Liver (tissue), 8 donors: ENCODE measurements at regions not wholly inside any gene's neighbourhood (a gene's known extent, or its start where the extent isn't known, plus 50 kb on each side); places are given as distances from the start of the nearest gene placed in this dataset.

Experiments used
- DNase-seq: peaks from one replicate; pipeline ENCODE4 v3.0.0-alpha.2; 2017; ENCODE audit warnings: low spot score
- H3K27ac ChIP-seq, 2 donors: one replicate each; pipeline ENCODE4 v1.7.0; 2013; ENCODE audit warnings: inconsistent platforms in 2 of 2, low read length in 2 of 2, control low read depth in 1 of 2, low read depth in 1 of 2, mild to moderate bottlenecking in 1 of 2
- H3K27me3 ChIP-seq, 4 donors: one replicate each; pipeline versions ENCODE4 v1.6.1 to v1.7.0; 2013; ENCODE audit warnings: low read length in 3 of 4, inconsistent platforms in 1 of 4, mild to moderate bottlenecking in 1 of 4, moderate library complexity in 1 of 4; ENCODE audit not compliant: control insufficient read depth in 4 of 4, insufficient read depth in 4 of 4
- H3K36me3 ChIP-seq, 4 donors: one replicate each; pipeline versions ENCODE4 v1.6.1 to v1.7.0; 2013; ENCODE audit warnings: low read length in 3 of 4, mild to moderate bottlenecking in 3 of 4, low read depth in 1 of 4, moderate library complexity in 1 of 4; ENCODE audit not compliant: control insufficient read depth in 4 of 4, insufficient read depth in 3 of 4
- H3K4me1 ChIP-seq, 4 donors: one replicate each; pipeline versions ENCODE4 v1.6.1 to v1.7.0; 2013; ENCODE audit warnings: low read length in 3 of 4, mild to moderate bottlenecking in 3 of 4, moderate library complexity in 1 of 4; ENCODE audit not compliant: control insufficient read depth in 4 of 4, insufficient read depth in 4 of 4
- H3K4me3 ChIP-seq, 3 donors: one replicate each; pipeline versions ENCODE4 v1.6.1 to v1.7.0; 2013; ENCODE audit warnings: low read length in 3 of 3, control low read depth in 1 of 3, low read depth in 1 of 3, mild to moderate bottlenecking in 1 of 3
- H3K9ac ChIP-seq, 2 donors: one replicate each; pipeline ENCODE4 v1.7.0; 2013; ENCODE audit warnings: low read length in 2 of 2, mild to moderate bottlenecking in 2 of 2, moderate library complexity in 2 of 2, control low read depth in 1 of 2, low read depth in 1 of 2
- H3K9me3 ChIP-seq, 4 donors: one replicate each; pipeline versions ENCODE4 v1.6.1 to v1.7.0; 2013; ENCODE audit warnings: low read length in 3 of 4; ENCODE audit not compliant: control insufficient read depth in 4 of 4
- CTCF ChIP-seq: fragments of 150-350 bp; IDR thresholded peaks from 2 replicates; pipeline ENCODE4 v1.5.1; 2017; ENCODE audit warnings: improper control_type of control experiment, low read depth, low read length; ENCODE audit not compliant: missing input control
- EGR1 ChIP-seq, 2 donors: IDR thresholded peaks; 2 replicates each; pipeline ENCODE4 v1.6.1; 2016 to 2018; ENCODE audit warnings: antibody characterized with exemption in 2 of 2, low read depth in 2 of 2
- FOXA1 ChIP-seq: IDR thresholded peaks from 2 replicates; pipeline ENCODE4 v1.6.1; 2016; ENCODE audit warnings: antibody characterized with exemption
- FOXA2 ChIP-seq: IDR thresholded peaks from 2 replicates; pipeline ENCODE4 v1.6.1; 2016; ENCODE audit warnings: antibody characterized with exemption
- GABPA ChIP-seq, 2 donors: IDR thresholded peaks in 1 of 2; conservative IDR thresholded peaks in 1 of 2; 2 replicates each; pipeline ENCODE4 v1.6.1; 2016; ENCODE audit warnings: antibody characterized with exemption in 2 of 2, mild to moderate bottlenecking in 1 of 2, moderate library complexity in 1 of 2
- HNF4A ChIP-seq, 2 donors: conservative IDR thresholded peaks; 2 replicates each; pipeline ENCODE4 v1.6.1; 2016; ENCODE audit warnings: antibody characterized with exemption in 2 of 2, mild to moderate bottlenecking in 2 of 2
- HNF4G ChIP-seq: IDR thresholded peaks from 2 replicates; pipeline ENCODE4 v1.6.1; 2016; ENCODE audit warnings: antibody characterized with exemption
- JUND ChIP-seq, 2 donors: IDR thresholded peaks; 2 replicates each; pipeline ENCODE4 v1.6.1; 2016; ENCODE audit warnings: antibody characterized with exemption in 2 of 2
- MAX ChIP-seq: IDR thresholded peaks from 2 replicates; pipeline ENCODE4 v1.6.1; 2016; ENCODE audit warnings: antibody characterized with exemption
- NR2F2 ChIP-seq: IDR thresholded peaks from 2 replicates; pipeline ENCODE4 v1.6.1; 2016; ENCODE audit warnings: antibody characterized with exemption
- RAD21 ChIP-seq, 2 donors: IDR thresholded peaks; 2 replicates each; pipeline ENCODE4 v1.6.1; 2016; ENCODE audit warnings: antibody characterized with exemption in 2 of 2, mild to moderate bottlenecking in 2 of 2
- REST ChIP-seq: IDR thresholded peaks from 2 replicates; pipeline ENCODE4 v1.6.1; 2016; ENCODE audit warnings: antibody characterized with exemption, mild to moderate bottlenecking
- RXRA ChIP-seq, 2 donors: IDR thresholded peaks; 2 replicates each; pipeline ENCODE4 v1.6.1; 2017 to 2018; ENCODE audit warnings: antibody characterized with exemption in 2 of 2, mild to moderate bottlenecking in 1 of 2
- SP1 ChIP-seq: IDR thresholded peaks from 2 replicates; pipeline ENCODE4 v1.6.1; 2018; ENCODE audit warnings: antibody characterized with exemption, mild to moderate bottlenecking
- TAF1 ChIP-seq: conservative IDR thresholded peaks from 2 replicates; pipeline ENCODE4 v1.6.1; 2016; ENCODE audit warnings: antibody characterized with exemption, mild to moderate bottlenecking
- YY1 ChIP-seq: IDR thresholded peaks from 2 replicates; pipeline ENCODE4 v1.6.1; 2016; ENCODE audit warnings: antibody characterized with exemption, mild to moderate bottlenecking
- ZBTB33 ChIP-seq: IDR thresholded peaks from 2 replicates; pipeline ENCODE4 v1.6.1; 2016; ENCODE audit warnings: antibody characterized with exemption
- WGBS: extraction: QIAGEN DNeasy Blood & Tissue Kit; methylation state at CpG from one replicate; pipeline ENCODE4 v1.1.7; 2013; 5-methylcytosine and 5-hydroxymethylcytosine counted together
- TF ChIP-seq, protein P1 (sequence below): IDR thresholded peaks from 2 replicates; pipeline ENCODE4 v1.6.1; 2016; ENCODE audit warnings: antibody characterized with exemption
- donor health status: healthy.
- donor health status: healthy.
- donor health status: healthy.
- donor health status: healthy.
- donor health status: healthy.

DNA sequence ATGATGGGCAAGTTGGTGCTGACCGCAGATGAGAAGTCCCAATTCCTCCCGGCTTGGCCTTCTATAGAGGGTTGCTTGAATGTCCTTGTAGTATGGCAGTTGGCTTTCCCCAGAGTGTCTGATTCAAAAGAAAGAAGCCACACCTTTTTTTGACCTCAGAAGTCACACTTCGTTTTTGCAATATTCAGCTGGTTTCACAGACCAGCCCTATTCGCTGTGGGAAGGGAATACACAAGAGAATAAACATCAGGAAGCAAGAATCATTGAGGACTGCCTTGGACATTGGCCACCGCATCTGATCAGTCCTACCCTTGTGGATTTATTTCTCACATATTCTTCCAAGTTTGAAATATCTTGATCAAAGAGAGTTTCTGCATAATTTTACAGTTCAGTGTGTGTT, 228.6 kb upstream of the SUCLG2 start:
- TF ChIP-seq REST (no peak), FOXA1 (no peak), ZBTB33 (no peak), YY1 (no peak), HNF4G (no peak)
- TF ChIP-seq, protein P1, sequence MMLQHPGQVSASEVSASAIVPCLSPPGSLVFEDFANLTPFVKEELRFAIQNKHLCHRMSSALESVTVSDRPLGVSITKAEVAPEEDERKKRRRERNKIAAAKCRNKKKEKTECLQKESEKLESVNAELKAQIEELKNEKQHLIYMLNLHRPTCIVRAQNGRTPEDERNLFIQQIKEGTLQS, result no peak
- Histone ChIP-seq H3K36me3 (no peaks in the 10 kb centered on the region), H3K27ac (no peak overlapping the region), H3K9ac (no peak overlapping the region), H3K9me3 (no peaks in the 10 kb centered on the region), H3K27me3 (no peaks in the 10 kb centered on the region), H3K4me3 (no peak overlapping the region), H3K4me1 (no peaks in the 10 kb centered on the region)
- WGBS, result 91% methylated on average over 5 of the region's 5 CpGs
- DNase-seq, result no peak

- Histone ChIP-seq H3K27me3 (no peaks in the 10 kb centered on the region), H3K9me3 (no peaks in the 10 kb centered on the region), H3K27ac (peak overlapping the region; percentile 33 to 77), H3K9ac (no peak overlapping the region), H3K4me1 (peaks cover 7 to 28% (median 23%) of the 10 kb centered on the region in 4 donors), H3K4me3 (no peak overlapping the region), H3K36me3 (no peaks in the 10 kb centered on the region)
- DNase-seq, result no peak
- TF ChIP-seq ZBTB33 (peak; percentile 61), SP1 (peak; percentile 93), CTCF (no peak), MAX (peak; percentile 81), GABPA (IDR thresholded peaks at IDR 0.05 in 1 of 2, conservative IDR thresholded peaks at IDR 0.05 in 1 of 2) (peak in 1 of 2 donors; percentile 47), RAD21 (IDR thresholded peaks at IDR 0.05) (peak; percentile 49 to 63), TAF1 (peak; percentile 37), RXRA (IDR thresholded peaks at IDR 0.05) (peak; percentile 72 to 91), JUND (IDR thresholded peaks at IDR 0.05) (peak; percentile 72 to 93), FOXA2 (peak; percentile 43), REST (peak; percentile 56), FOXA1 (peak; percentile 35), HNF4A (conservative IDR thresholded peaks at IDR 0.05) (peak; percentile 98), HNF4G (peak; percentile 82), EGR1 (IDR thresholded peaks at IDR 0.05; ENCODE audit: low read depth in 2 of 2) (peak in 1 of 2 donors; percentile 34), YY1 (peak; percentile 81), NR2F2 (peak; percentile 30)
- TF ChIP-seq, protein P1, result peak; percentile 60
- WGBS, result 27% methylated on average over 2 of the region's 2 CpGs
Measured at GRCh38 chr3:67876261-67876660, 221.8 kb upstream of the SUCLG2 start.
